HG03175 (cell line): ENCODE measurements at regions not wholly inside any gene's neighbourhood (a gene's known extent, or its start where the extent isn't known, plus 50 kb on each side); places are given as distances from the start of the nearest gene placed in this dataset.

Experiments
- ATAC-seq: cut with Tn5 transposase; IDR thresholded peaks from one replicate; pipeline ENCODE4 v1.9.1; 2021; ENCODE audit warnings: mild to moderate bottlenecking, moderate library complexity; ENCODE audit not compliant: unreplicated experiment

DNA sequence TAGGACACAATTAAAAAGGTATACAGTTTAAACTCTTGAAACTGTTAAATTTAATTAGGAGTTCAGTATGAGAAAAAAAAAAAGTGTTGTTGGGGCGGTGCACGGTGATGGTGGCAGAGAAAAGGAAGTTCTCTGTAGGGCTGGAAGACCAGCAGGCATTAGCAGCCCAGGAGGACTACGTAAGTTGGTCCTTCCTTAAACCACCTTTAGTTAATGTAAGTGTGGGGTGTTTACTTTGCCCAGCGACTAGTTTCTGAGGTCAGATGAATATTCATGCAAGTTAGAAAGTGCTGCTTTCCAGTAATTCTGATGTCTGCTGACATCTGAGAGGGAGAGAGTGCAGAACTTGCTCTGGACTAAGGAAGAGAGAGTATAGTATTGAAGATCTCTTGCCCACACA lies 54.9 kb downstream of the NKX2-1 start:
- ATAC-seq: no peak

DNA sequence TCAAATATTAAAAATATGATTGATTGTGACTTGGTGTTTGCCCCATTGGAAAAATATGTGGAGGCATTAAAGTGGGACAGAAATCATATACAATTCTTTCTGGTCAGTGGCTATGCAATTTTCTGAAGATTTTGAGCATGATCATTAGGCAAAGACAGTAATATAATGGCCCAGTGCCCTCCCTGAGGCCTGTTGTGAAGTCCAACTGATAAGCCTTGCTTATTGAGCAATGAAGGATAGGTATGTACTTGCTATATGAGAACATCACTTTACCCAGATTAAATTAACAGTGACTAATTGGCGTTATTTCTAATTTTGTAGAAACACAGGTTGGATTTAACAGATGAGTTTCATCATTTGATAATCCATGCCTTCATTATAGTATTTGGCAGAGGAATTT lies 57.1 kb downstream of the NKX2-1 start:
- ATAC-seq: no peak

DNA sequence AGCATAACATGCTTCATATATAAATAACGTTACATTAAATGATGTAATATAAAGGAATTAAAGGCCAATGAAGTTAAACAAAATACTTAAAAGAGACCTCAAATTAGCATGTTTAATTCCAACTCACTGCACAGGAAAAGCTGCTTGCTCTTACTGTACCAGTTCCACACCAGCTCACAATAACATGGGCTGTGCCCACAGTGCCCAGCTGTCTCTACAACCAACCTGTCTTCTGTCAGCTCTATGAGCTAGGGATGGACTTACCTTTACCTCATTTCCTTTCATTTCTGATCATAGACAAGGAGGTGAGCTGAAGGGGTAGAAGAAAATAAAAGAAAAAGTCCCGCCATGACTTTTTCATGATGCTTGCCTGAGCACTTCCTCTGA lies 64.8 kb downstream of the NKX2-1 start:
- ATAC-seq: no peak

DNA sequence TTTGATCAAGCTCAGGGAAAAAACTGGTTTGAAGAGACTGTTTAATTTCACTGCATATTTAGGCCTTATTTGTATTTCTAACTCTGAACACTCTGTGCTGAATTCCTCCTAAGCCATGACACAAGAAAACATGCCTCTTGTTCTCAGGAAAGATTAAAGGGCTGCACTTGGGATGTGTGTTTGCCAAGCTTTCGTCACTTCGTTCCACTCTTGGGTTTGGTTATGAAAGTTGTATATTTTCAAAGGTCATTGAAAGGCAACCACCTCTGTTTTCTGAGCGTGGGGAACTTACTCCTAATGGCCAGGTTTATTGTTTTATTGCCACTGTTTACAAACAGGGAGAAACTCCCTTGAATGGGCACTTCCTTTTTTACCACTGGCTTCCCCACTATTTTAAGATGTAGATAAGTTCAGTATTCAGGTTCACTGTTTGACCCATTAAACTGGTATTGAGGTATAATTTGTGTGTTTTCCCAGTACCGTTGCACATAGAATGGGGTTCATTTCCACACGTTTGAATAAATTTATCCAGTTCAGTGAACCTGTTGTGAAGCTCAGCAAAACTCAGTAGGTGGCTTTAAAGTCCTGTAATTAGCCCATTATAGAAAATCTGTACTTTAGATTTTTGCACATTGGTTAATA lies 65.3 kb downstream of the NKX2-1 start:
- no peak for ATAC-seq

DNA sequence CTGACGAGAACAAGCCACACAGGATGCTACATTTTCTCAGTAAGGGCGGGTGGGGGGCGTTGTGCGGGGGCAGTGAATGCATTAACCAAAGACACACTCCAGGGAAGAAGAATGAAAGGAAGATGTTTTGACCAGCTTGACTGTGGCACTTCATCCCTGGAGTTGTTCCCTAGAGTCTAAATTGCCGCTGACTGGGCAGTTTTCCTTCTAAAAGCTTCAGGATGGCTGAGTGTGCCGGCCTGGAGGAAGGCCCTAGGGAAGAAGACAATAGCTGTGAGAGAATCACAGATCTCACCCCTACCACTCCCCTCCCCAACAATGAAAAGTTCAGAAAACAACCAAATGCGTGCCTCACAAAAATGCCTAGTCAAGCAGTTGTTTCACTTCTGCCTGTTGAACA lies 67.2 kb downstream of the NKX2-1 start:
- no peak for ATAC-seq

DNA sequence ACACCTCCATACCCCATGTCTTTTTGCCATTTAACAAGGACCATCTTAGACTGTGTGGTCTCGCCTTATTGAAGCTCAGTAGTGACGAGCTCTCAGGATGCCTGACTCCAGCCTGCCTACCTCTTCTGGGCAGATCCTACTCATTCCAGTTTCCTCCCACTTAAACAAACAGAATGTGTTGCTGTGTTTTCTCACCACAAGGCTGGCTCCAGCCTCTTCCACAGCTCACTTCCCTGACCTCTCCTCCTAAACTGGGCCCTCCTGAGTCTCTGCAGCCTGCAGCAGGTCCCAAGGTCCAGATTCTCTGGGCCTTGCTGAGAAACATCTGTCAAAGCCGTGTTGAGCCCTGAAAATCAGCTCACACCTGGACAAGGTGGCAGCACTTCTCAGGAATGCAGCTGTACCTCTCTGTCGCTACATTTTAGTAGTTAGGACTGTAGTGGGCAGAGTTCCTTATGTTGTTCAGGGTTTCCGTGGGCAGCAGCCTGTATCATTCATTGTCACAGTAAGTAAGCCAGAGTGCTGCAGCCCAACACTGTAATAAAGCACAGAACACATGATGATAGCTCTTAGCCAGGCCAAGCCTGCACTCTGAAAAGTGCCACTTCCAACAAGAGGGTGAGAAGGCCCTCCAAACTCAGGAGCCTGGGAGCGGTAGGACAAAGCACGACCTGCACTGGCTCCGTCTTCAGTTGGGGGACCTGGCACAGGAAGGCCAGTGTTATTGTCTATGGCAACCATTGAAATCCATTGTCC lies 68.5 kb downstream of the NKX2-1 start:
- no peak for ATAC-seq

DNA sequence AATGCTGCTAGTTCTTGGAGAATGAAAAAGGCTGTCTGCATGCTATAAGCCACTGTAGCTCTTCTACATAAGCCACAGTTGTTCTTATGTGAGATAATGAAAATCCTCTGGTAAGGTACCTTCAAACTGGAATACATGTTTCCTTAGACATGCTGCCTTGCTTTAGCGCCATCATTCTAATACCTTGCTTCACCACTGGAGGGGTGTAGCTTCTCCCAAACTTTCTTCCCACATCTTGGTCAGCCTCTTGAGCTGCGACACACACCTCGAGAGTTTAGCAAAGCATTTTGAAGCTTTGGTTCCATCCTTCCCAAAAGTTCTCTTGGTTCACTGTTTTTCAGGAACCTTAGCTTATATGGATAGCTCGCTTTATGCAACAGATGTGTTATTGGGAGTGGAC lies 69.5 kb downstream of the NKX2-1 start:
- no peak for ATAC-seq

DNA sequence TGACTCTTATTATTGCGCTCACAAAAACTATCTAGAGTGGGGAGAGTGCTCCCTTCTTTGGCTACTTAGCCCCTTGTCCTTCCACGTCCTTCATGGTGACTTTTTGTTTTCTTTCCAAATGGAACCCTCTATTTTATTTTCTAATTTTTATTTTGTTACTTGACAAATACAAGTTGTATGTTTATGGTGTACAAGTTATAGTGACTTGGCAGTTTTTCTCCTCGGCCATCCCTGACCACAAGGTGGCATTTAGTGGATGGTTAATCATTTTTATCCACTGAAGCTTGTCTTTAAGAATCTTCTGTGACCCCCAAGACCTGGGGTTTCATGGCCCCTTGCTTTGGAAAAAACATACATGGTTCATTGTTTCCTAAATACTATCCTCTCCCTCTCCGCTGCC lies 70.1 kb downstream of the NKX2-1 start:
- ATAC-seq: no peak

DNA sequence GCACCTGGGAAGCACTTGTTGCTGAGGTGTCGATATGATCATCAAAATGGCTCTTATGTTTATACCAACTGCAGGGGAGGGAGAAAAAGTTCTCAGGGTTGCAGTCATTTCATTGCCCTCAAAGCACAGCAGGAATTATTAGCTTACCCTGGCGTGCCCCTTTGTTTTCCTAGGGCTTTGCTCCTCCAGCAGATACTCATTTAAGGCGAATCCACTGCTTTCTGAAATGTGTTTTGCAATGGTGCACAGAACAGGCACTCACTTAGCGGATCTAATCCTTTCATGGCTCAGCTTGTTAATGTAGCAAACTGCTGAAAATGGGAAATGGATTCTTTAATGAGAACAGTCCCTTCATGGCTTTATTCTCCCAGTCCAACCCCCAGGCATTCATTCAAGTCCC lies 76.7 kb downstream of the NKX2-1 start:
- ATAC-seq: no peak

DNA sequence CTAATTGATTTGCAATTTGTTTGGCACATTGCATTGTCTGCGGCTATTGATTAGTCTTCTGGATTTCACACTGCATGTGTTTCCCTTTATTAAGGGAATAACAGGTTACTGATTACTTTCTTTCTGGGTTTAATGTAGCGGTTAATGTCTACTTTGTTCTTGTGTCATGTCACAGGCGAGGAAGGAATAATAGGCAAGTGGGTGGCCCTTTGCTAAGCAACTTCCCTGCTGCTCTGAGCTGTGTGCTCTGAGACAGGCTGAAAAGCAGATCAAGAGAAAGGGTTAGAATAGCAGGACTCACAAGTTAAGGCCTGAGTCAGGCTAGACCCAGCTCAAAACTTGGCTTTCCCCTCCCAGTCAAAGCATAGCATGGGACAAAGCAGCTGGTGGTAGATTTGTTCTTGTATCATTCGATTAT lies 77.2 kb downstream of the NKX2-1 start:
- ATAC-seq: no peak

DNA sequence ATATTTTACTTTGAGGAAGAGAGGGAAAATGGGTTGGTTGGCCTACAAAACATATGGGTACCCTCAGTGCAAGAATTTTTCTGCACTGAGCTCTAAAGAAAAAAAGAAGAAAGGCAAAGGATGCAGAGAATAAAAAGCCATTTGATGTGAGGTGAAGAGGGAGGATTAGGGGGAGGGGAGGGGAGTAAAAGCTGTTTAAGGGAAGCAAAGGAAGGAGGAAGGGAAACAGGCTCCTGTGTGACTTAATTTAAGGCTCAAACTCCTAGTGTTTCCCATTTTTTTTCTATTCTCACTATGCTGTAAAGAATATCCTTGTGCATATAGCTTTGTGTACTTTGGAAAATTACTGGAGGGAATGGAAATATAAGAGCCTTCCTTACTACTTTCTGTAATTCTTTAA lies 78.7 kb downstream of the NKX2-1 start:
- no peak for ATAC-seq

DNA sequence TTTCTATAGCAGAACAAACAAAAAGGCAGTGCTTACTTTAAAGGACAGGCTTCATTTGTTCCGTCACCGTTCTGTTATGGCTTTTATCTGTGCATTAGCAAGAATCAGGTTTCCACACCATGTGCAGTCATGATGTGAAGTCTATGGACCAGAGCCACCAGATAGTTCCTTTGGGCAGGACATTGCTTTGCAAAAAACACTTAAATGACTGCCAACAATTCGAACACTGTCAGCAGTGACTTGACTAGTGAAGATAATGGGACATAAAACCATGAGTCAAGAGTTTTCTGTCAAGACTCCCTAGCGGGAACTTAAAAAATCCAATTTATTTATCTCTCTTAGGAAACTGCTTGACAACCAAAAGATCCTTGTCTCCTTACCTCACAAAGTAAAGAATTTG lies 80.3 kb downstream of the NKX2-1 start:
- ATAC-seq: no peak

DNA sequence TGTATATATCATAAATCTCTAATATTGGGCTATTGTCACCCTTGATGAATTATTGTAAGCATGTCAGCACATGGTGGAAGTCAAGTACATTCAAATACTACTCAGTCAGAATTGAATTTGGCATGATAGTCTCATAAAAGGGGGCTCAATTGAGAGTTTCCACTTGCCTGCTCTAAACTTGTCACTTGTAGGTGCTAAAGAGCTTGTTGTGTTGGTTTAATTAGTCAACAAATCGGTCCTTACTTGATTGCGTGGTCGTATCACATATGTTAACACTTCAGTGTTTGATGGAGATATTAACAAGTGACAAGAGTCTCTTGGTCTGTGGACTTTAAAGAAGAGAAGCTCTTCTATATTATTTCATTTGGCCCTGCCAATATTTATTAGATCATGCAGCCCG lies 81.1 kb downstream of the NKX2-1 start:
- no peak for ATAC-seq

DNA sequence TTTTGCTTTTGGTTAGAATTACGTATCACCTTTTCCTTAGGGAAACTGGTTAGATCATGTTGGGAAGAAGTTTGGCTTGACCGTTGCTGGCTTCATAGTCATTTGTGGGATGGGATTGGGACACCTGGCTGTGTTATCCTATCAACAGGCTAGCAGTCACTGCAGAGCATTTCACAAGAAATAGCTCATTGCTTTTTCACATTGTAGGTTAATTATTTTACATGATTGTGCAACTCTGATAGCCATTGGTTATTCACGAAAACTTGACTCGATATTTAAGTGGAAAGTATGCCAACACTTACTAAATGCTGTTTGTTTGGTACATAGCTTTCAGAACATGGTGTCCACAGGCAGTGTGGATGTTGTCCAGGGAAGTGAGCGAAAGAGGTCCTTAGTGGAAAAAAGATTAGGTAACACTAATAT lies 89.4 kb downstream of the NKX2-1 start:
- no peak for ATAC-seq

DNA sequence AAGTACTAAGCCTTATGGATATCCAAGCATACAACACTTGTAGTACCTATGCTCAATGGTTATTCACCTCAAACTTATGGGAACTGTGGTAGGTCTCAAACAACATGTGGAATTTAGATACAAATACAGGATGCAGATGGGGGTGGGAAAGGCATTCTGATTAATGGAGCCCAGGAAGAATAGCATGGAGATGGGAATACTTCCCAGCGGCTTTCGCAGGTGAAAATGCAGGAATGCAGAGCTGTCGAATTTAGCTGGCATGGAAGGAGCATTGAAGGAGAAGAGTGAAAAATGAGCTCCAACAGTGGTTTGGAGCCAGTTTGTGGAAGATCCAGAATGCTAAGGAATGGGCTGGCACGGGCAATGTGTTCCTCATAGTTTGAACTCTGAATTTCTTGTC lies 89.9 kb downstream of the NKX2-1 start:
- no peak for ATAC-seq

DNA sequence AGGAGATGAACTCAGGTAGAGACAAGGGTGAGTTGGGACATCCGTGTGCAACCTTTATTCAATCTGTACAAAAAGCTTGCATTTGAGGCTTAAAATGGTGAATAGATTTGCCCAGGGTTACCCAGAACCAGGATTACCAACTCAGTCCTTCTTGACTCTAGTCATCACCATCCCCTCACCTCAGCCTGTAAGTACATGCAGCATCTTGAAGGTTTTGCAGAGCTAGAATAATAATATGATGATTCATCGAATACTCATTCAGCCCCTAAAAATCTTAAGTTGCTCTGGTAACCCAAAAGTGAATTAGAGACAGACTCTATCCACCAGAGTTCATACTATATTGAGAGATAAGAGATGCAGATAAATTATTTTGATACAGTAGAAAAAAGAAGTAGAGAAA lies 90.3 kb downstream of the NKX2-1 start:
- no peak for ATAC-seq

DNA sequence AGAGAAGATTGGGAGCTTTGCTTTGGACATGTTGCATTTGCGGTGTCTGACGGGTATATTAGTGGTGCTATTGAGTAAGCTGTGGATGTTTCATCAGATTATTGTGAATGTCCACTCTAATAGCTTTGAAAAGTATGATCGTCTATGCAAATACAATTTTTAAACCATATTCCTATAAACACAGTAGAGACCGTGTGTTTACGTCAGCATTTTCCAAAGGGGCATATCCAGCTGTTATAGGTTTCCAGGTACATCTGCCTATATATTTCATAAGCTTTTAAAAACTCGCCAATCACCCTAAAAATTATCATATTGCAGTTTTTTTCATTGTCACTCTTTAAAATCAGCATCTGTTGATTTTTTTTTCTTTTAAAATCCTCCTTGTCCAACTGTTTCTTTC lies 91.7 kb downstream of the NKX2-1 start:
- no peak for ATAC-seq

DNA sequence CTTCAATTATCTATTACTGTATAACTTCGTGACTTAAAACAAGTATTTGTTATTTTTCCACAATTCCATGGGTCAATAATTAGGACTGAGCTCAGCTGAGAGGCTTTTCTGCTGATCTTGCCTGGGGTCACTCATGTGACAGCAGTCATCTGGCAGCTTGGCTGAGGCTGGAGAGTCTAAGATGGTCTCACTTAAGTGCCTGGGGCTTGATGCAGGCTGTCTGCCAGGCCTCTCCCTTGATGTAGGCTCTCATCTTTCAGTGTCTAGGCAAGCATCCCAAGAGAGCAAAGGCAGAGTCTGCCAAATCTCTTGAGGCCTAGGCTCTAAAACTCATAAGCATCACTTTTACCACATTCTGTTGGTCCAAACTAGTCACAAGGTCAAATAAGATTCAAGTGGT lies 93.2 kb downstream of the NKX2-1 start:
- ATAC-seq: no peak

DNA sequence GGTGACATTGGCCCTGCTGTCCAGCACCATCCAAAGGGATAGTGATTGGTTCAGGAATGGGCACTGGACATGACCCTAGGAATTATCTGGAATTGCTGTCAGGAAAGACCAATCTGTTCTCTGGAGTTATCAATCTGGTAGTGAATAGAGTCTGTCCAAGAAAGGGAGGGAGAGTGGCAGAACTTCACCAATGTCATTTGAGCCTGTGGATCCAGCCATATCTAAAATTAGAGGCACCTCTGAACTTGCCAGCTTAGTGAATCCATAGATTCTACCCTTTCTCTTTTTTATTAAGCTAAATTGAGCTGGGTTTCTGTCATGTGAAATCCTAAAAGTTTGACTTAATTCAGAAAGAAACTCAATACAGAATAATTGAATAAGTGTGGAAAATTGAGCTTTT lies 93.9 kb downstream of the NKX2-1 start:
- no peak for ATAC-seq

DNA sequence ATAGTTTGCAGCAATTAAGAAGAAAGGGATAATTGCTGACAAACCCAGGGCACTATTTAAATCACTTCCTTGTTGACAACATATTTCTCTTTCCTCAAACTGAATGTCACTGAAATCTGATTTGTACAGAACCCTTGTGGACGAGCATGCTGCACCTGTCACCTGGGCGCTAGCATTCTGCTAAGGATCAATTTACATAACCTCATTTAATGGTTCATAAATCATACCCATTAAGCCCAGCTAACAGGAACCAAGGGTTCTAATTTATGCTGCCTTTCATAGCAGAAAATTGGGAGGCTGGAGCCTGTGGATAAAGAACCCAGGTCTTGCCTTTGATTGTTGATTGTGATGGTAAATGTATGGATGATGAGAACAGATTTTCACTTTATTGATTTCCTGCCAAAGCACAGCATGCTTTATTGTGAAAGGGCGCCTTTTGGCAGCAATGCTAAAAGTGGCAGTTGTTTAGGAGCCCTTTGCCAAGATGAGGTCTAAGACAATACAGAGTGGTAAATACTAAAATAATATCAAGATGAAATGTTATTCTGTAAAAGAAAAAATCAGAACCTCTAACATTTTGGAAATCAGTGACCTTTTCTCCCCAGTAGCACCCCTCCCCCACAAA lies 95.4 kb downstream of the NKX2-1 start:
- no peak for ATAC-seq

DNA sequence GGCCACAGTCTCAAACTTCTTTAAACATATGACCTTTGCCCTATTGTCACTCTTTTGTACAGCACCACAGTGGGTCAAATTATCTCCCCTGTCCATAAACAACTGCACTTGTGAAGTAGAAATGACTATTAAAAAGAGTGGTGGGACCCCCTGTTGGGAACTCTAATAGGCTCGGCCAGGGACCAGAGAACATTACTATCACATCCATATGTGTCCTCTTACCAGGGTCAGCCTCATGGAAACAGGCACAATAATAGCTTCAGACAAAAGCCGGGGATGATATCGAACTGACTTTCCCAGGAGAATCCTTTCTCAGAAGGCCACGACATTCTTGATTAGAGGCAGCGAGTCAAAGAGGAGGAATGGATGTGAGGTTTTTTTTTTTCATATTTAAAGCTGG lies 96.6 kb downstream of the NKX2-1 start:
- no peak for ATAC-seq

DNA sequence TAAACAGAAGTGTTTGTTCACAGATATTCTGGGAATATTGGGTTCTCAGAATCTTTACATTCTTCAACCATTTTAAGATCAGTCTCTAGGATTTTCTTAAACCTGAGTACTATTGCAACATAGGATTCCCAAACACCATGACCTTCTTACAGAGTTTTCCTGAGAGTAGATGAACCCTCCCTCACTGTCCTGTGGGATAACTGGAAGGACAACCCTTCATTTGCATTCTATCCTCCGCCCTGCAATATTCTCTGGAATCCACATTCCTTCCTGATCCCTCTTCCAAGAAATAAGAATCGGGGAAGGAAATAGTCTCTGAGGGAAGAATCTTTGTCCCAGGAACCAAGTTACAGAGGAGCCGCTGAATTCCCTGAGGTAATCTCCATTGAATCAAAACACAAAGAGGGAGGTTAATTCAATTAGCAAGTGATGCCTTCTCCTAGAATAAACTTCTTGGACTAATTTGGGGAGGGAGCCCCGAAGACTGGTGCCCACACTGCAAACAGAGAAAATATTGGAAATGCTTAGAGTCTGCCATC lies 99.8 kb upstream of the MBIP start:
- ATAC-seq: no peak
